ENCODE measurements at regions not wholly inside any gene's neighbourhood (a gene's known extent, or its start where the extent isn't known, plus 50 kb on each side); places are given as distances from the start of the nearest gene placed in this dataset.

DNA sequence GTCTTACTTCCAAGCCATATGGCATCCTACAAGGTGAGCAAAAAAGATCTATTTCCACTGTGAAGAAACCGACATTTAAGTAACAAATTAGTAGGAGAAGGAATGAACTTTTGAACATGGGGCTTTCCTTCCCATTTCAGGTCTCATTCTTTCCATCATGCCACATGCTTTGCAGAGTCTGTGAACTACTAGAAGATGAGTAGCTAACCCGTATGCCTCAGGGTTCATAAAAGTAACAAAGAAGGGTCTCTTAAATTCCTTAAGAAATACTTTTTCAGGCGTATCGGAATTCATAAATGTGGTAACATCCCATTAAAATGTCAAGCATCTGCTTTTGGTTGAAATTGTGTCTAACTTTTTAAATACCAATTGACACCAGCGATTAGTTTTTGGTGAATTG is 81.3 kb upstream of the TNS3 start:
- TF ChIP-seq, protein P1, sequence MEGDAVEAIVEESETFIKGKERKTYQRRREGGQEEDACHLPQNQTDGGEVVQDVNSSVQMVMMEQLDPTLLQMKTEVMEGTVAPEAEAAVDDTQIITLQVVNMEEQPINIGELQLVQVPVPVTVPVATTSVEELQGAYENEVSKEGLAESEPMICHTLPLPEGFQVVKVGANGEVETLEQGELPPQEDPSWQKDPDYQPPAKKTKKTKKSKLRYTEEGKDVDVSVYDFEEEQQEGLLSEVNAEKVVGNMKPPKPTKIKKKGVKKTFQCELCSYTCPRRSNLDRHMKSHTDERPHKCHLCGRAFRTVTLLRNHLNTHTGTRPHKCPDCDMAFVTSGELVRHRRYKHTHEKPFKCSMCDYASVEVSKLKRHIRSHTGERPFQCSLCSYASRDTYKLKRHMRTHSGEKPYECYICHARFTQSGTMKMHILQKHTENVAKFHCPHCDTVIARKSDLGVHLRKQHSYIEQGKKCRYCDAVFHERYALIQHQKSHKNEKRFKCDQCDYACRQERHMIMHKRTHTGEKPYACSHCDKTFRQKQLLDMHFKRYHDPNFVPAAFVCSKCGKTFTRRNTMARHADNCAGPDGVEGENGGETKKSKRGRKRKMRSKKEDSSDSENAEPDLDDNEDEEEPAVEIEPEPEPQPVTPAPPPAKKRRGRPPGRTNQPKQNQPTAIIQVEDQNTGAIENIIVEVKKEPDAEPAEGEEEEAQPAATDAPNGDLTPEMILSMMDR (conservative IDR thresholded peaks at IDR 0.05) = no peak
- TF ChIP-seq ZFX (IDR thresholded peaks at IDR 0.05) = no peak
- no peak overlapping the region for H3K27ac ChIP-seq

DNA sequence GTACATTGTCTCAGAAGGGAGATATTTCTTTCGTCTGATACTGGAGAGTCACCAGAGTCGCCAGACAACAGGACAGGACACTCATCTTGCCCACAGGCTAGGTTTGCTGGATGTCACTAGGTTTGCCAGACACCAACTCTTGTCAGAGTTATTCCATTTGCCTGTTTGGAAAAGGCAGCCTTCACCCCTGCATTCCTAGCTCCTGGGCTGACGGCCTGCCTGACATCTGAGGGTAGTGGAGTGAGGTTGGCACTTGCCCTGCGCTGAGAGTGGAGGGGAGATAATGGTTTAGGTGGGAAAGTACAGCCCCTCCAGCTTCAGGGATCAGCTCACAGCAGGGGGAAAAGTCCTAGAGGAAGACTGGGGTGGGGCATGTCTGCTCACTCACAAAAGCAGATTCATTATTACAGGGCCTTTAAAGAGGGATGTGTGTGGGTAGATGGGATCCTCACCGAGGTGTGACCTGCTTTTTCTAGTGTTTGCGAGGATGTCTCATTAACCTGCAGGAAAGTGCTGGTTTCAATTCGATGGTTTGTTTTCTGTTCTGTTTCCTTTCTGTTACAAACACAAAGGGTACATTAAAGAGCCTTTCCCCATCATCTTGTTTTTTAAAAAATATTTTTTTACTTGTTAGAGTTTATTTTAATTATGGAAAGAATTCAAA is 79.3 kb upstream of the TNS3 start:
- TF ChIP-seq, protein P1 (conservative IDR thresholded peaks at IDR 0.05) = no peak
- H3K27ac ChIP-seq = no peak overlapping the region

DNA sequence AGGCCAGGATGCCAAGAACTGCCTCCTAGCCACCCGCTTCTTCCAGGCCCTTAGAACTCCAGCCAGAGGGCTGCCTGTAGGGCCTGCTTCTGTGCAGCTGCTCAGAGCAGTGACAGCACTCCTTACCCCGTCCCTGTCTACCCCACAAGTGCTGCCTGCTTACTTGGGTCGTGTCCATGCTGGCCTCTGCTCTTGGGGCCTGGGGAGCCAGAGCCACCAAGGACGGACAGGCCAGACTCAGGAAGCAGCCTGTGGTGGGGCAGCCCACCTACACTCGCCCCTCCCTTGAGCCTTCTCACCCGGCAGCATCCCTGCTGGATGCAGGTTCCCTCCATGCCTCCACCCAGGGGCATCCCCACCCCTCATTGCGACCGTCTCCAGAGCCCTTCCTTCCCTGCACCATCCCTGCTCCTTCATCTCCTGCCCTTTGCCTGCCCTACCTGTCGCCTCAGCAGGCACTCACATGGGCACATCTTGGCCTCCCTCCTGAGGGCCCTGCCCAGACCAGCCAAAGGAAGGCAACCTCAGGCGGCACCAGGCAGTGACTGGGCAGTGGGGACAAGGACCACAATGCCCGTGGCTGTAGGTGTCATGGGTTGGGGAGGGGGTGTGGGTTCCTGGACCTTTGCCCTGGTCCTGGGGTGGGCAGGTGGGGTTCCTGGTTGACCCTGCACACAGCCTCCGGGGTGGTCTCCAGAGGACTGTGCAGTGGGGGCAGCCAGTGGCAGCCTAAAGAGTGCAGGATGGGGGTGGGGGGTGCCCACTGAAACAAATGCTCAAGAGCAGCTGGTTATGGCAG is 78.0 kb upstream of the TNS3 start:
- H3K27ac ChIP-seq = no peak overlapping the region
- no peak for TF ChIP-seq ZFX (IDR thresholded peaks at IDR 0.05)
- TF ChIP-seq, protein P1 (conservative IDR thresholded peaks at IDR 0.05) = no peak

DNA sequence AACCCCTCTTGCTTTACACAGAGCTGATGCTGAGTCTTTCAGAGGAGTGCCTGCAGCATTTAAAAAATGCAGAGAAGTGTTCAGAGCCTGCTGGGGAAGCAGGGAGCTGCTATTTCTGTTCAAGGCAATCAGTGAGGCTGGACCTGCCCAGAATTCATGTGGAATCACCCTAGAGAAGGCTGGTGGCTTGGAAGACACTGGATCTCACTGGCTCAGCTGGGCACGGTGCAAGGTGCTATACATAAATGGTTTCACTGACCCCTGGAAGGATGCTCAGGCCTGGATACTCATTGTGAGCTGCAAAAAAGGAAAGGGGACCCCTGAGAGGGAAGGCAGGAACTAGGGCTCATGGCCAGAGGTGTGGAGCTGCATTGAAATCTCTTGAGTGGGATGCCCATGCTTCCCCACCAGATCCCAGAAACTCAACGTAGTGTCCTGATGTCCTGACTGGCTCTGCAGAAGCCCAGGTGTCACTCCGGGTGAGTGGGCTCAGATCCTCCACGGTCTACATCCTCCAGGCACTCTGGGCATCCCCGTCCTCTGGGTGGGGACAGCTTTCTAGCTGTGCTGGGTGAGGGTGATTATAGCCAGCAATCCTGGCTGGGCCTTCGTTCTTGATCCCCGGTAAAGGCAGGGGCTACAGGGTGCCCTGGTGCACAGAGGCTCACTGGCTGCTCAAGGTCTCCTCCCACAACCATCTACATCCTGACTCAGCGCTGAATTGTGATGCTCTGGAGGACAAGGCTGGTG is 77.2 kb upstream of the TNS3 start:
- no peak overlapping the region for H3K27ac ChIP-seq
- TF ChIP-seq, protein P1 (conservative IDR thresholded peaks at IDR 0.05) = no peak
- TF ChIP-seq ZFX (IDR thresholded peaks at IDR 0.05) = no peak

DNA sequence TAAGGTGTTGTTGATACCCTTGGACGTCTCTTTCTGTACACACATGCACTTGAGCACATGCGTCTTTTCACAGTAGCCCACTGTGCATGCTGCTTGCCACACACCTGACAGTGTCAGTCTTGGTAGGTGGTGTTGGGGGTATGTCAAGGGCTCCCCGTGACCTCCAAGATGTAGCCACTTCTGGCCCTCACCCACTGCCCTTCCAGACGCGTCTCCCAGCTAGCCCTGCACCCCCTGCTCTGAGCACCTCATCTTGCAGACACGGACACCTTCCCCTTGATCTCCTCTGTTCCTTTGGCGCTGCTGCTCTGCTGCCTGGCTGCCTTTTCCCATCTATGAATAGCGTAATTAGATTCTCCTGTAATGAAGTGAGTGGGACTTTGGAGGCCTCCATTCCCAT is 75.2 kb upstream of the TNS3 start:
- H3K27ac ChIP-seq = no peak overlapping the region

DNA sequence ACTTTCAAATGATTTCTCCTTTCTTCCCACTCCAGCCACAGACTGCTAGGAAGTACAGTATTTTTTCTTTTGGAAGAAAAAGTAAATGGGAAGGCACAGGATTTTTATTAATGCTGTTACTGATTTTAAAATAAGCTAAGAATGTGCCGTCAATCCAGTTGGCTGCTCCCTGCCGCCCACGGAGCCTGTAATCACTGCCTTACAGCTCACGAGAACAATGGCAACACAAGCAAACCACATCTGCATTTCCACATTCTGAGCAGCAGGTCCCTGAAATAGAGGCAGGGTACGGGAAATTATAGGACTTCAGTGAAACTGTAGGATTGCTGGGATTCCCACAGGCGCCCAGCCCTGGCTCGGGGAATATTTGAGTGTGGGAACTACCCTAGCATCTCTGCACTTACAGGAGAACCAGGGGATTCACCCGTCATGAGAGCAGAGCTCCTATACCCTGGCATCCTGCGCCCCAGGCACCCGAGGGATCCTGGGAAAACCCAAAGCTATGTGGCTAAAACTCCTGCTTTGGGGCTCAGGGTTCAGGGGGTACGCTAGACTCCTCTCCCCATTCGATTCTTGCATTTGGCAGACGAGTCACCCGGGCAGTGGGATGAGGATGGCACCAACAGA is 72.9 kb upstream of the TNS3 start:
- H3K27ac ChIP-seq = no peak overlapping the region
- no peak for TF ChIP-seq ZFX (IDR thresholded peaks at IDR 0.05)
- TF ChIP-seq, protein P1 (conservative IDR thresholded peaks at IDR 0.05) = no peak

More for the DNA sequence above, 75.2 kb upstream of the TNS3 start:
- TF ChIP-seq ZFX (IDR thresholded peaks at IDR 0.05) = no peak

DNA sequence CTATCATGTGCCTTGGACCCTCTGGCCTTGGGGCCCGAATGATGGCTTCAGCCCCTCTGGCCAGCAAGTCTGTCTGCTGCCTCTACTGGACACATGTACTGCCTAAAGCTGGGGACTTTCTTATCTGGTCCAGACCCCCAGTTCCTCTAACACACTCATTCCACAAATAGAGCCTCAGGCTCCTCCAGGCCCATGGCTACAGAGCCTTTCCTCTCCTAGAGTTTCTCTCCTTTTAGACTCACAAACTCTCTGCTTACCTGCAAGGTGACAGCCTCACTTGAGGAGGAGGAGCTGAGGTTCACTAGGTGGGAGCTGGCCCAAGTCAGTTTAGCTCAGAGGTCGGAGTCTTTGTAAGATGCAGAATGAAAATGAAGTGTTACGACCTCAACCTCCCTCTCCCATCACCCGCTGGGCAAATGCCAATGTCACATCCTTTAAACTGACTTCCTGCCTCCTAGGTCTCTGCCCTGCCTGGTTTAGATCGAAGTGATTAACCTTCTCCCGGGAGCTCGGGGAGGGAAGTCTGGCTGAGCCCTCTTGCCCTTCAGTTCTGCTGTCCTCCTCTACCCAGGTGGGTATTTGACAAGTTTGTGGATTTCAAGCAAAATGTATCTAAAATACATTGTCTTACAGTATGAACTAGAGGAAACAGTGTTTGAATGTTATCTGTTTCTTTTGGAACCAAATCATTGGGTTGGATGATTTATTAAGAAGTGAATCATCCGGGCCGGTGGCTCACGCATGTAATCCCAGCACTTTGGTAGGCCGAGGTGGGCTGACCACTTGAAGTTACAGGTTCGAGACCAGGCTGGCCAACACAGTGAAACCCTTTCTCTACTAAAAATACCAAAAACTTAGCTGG is 71.9 kb upstream of the TNS3 start:
- TF ChIP-seq, protein P1 (conservative IDR thresholded peaks at IDR 0.05) = no peak
- no peak for TF ChIP-seq ZFX (IDR thresholded peaks at IDR 0.05)
- H3K27ac ChIP-seq = no peak overlapping the region

Data from C4-2B (cell line).